ENCODE measurements at regions not wholly inside any gene's neighbourhood (a gene's known extent, or its start where the extent isn't known, plus 50 kb on each side); places are given as distances from the start of the nearest gene placed in this dataset.

- ATAC-seq: no peak
- DNase-seq: no peak
- H3K4me1 Mint-ChIP-seq: no peaks in the 10 kb centered on the region
- H3K9me3 Mint-ChIP-seq (ENCODE audit: low read depth): peaks cover 2% of the 10 kb centered on the region
- H3K27ac Mint-ChIP-seq: no peak overlapping the region
- CTCF ChIA-PET: no interaction called here
- H3K36me3 Mint-ChIP-seq: no peaks in the 10 kb centered on the region
- no peak overlapping the region for H3K4me3 Mint-ChIP-seq
- H3K27me3 Mint-ChIP-seq: no peaks in the 10 kb centered on the region
These were observed 110.2 kb downstream of the RASSF9 start for GRCh38 chr12:85725991-85726390.

DNA sequence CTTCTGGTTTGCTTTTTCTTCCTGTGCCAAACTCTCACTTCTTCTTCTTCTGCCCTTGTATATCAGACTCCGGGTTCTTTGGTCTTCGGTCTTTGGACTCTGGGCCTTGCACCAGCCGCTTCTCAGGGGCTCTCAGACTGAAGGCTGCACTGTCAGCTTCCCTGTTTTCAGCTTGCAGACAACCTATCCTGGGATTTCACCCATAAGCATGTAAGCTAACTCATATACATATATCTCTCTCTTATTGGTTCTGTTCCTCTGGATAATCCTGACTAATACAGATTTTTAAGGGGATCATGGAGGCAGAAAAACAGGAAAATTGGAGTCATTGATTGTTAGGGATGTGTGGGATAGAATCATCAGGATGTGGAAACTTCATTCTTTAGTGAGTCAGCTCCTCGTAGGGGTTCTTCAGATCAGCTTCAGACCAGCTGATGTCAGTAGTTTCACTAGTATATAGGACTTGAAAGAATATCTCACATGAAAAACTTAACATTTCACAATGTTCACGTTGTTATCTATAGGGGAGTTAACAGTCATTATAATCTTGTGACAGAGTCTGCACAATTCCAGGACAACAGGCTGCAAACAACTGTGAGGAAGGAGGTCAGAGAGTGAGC lies 102.9 kb downstream of the RASSF9 start:
- no peaks in the 10 kb centered on the region for H3K4me1 Mint-ChIP-seq
- no peak overlapping the region for H3K27ac Mint-ChIP-seq
- no peaks in the 10 kb centered on the region for H3K27me3 Mint-ChIP-seq
- ATAC-seq (no peak), DNase-seq (no peak)
- no peaks in the 10 kb centered on the region for H3K36me3 Mint-ChIP-seq
- H3K9me3 Mint-ChIP-seq (ENCODE audit: low read depth): no peaks in the 10 kb centered on the region
- CTCF ChIA-PET: no interaction called here
- H3K4me3 Mint-ChIP-seq: no peak overlapping the region

GRCh38 chr12:85733984-85734383 lies 102.2 kb downstream of the RASSF9 start:
- CTCF ChIA-PET: no interaction called here

DNA sequence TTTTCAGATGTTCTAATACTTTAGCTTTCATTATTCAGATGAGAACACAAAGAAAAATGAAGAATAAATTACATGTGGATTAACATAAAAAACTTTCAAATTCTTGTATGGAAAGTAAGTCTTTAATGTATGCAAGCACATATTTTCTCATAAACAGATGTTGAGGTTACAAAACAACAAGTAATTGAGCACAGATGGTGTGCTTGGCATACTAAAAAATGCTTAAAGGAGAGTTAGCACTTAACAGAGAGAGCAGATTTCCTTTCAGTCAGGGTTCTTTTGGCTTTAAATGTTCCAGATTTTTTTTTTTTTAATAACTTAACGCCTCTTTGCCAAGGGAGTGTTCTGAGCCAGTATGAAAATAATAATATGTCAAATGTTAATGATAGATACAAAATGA lies 96.0 kb downstream of the RASSF9 start:
- ATAC-seq: no peak
- H3K9me3 Mint-ChIP-seq (ENCODE audit: low read depth): peaks cover 2% of the 10 kb centered on the region
- no peak for DNase-seq
- no peaks in the 10 kb centered on the region for H3K27me3 Mint-ChIP-seq
- no peak overlapping the region for H3K4me3 Mint-ChIP-seq
- H3K36me3 Mint-ChIP-seq: no peaks in the 10 kb centered on the region
- no peak overlapping the region for H3K27ac Mint-ChIP-seq
- H3K4me1 Mint-ChIP-seq: no peaks in the 10 kb centered on the region
- CTCF ChIA-PET: no interaction called here

More at GRCh38 chr12:85733984-85734383, 102.2 kb downstream of the RASSF9 start:
- H3K4me3 Mint-ChIP-seq: no peak overlapping the region
- H3K27ac Mint-ChIP-seq: no peak overlapping the region
- no peaks in the 10 kb centered on the region for H3K4me1 Mint-ChIP-seq
- H3K27me3 Mint-ChIP-seq: no peaks in the 10 kb centered on the region
- H3K9me3 Mint-ChIP-seq (ENCODE audit: low read depth): no peaks in the 10 kb centered on the region
- DNase-seq (no peak), ATAC-seq (no peak)
- no peaks in the 10 kb centered on the region for H3K36me3 Mint-ChIP-seq

- Mint-ChIP-seq H3K27ac (no peak overlapping the region), H3K36me3 (no peaks in the 10 kb centered on the region), H3K4me1 (no peaks in the 10 kb centered on the region), H3K9me3 (ENCODE audit: low read depth) (peaks cover 2% of the 10 kb centered on the region), H3K4me3 (no peak overlapping the region), H3K27me3 (no peaks in the 10 kb centered on the region)
- CTCF ChIA-PET: no interaction called here
- ATAC-seq (no peak), DNase-seq (no peak)
These were observed 95.2 kb downstream of the RASSF9 start for GRCh38 chr12:85741046-85741445.

- no peak for ATAC-seq
- Mint-ChIP-seq H3K27me3 (no peaks in the 10 kb centered on the region), H3K36me3 (no peaks in the 10 kb centered on the region), H3K4me3 (no peak overlapping the region), H3K27ac (no peak overlapping the region), H3K9me3 (ENCODE audit: low read depth) (no peaks in the 10 kb centered on the region), H3K4me1 (no peaks in the 10 kb centered on the region)
- CTCF ChIA-PET: no interaction called here
- DNase-seq: no peak
These were observed 88.2 kb downstream of the RASSF9 start for GRCh38 chr12:85747941-85748495.
